ENCODE measurements at regions not wholly inside any gene's neighbourhood (a gene's known extent, or its start where the extent isn't known, plus 50 kb on each side); places are given as distances from the start of the nearest gene placed in this dataset.

- TF ChIP-seq CTCF (IDR thresholded peaks at IDR 0.05; ENCODE audit: insufficient read depth, low read length, poor library complexity, severe bottlenecking) (no peak), EZH2phosphoT487 (conservative IDR thresholded peaks at IDR 0.05; ENCODE audit: low read length) (no peak)
Observed at GRCh38 chr7:9241826-9242225, 808.4 kb downstream of the NXPH1 start.
